Naive B cell (primary cell): ENCODE measurements at regions not wholly inside any gene's neighbourhood (a gene's known extent, or its start where the extent isn't known, plus 50 kb on each side); places are given as distances from the start of the nearest gene placed in this dataset.

Experiments
- ATAC-seq, 2 donors: fragments of 150-1000 bp; cut with Tn5 transposase; 2 replicates each; pipeline ENCODE4 v1.10.0; 2021; ENCODE audit warnings: low read depth in 2 of 2, mild to moderate bottlenecking in 2 of 2, moderate library complexity in 2 of 2
- DNase-seq: peaks from one replicate; pipeline ENCODE4 v3.0.0; 2022
- H3K27ac Mint-ChIP-seq, 6 donors: one replicate each; pipeline ENCODE4 v1.8.0; 2020 to 2022; ENCODE audit warnings: mild to moderate bottlenecking in 6 of 6, mixed read lengths in 6 of 6, moderate library complexity in 5 of 6, inconsistent platforms in 2 of 6
- H3K27me3 Mint-ChIP-seq, 3 donors: one replicate each; pipeline ENCODE4 v1.8.0; 2021 to 2022; ENCODE audit warnings: mixed read lengths in 3 of 3, mild to moderate bottlenecking in 1 of 3
- H3K36me3 Mint-ChIP-seq, 2 donors: one replicate each; pipeline ENCODE4 v1.8.0; 2020 to 2022; ENCODE audit warnings: mixed read lengths in 2 of 2, inconsistent platforms in 1 of 2, mild to moderate bottlenecking in 1 of 2
- H3K4me1 Mint-ChIP-seq, 3 donors: one replicate each; pipeline ENCODE4 v1.8.0; 2020 to 2022; ENCODE audit warnings: mixed read lengths in 3 of 3, inconsistent platforms in 1 of 3, mild to moderate bottlenecking in 1 of 3, moderate library complexity in 1 of 3
- H3K4me3 Mint-ChIP-seq, 8 donors: one replicate each; pipeline ENCODE4 v1.8.0; 2020 to 2022; ENCODE audit warnings: mild to moderate bottlenecking in 8 of 8, mixed read lengths in 8 of 8, moderate library complexity in 8 of 8, inconsistent platforms in 2 of 8
- H3K9me3 Mint-ChIP-seq, 7 donors: one replicate each; pipeline ENCODE4 v1.8.0; 2020 to 2022; ENCODE audit warnings: mixed read lengths in 7 of 7, mild to moderate bottlenecking in 5 of 7, inconsistent platforms in 2 of 7, moderate library complexity in 1 of 7

GRCh38 chr12:126903027-126903876 lies 1363.7 kb upstream of the TMEM132C start:
- Mint-ChIP-seq H3K36me3 (no peaks in the 10 kb centered on the region), H3K27ac (no peak overlapping the region), H3K27me3 (peaks cover 0 to 5% (median 0%) of the 10 kb centered on the region in 3 donors), H3K9me3 (peaks cover 0 to 10% (median 2%) of the 10 kb centered on the region in 7 donors), H3K4me3 (no peak overlapping the region), H3K4me1 (no peaks in the 10 kb centered on the region)
- DNase-seq = no peak
- no peak for ATAC-seq

GRCh38 chr12:126905752-126906151 lies 1361.2 kb upstream of the TMEM132C start:
- ATAC-seq = no peak
- Mint-ChIP-seq H3K4me1 (no peaks in the 10 kb centered on the region), H3K27ac (peak overlapping the region in 1 of 6 donors; percentile 11), H3K36me3 (no peaks in the 10 kb centered on the region), H3K27me3 (no peaks in the 10 kb centered on the region), H3K4me3 (no peak overlapping the region), H3K9me3 (peaks cover 0 to 13% (median 3%) of the 10 kb centered on the region in 7 donors)
- DNase-seq = no peak

GRCh38 chr12:126907900-126908764 lies 1358.8 kb upstream of the TMEM132C start:
- Mint-ChIP-seq H3K27me3 (no peaks in the 10 kb centered on the region), H3K4me3 (no peak overlapping the region), H3K36me3 (no peaks in the 10 kb centered on the region), H3K4me1 (no peaks in the 10 kb centered on the region), H3K27ac (no peak overlapping the region), H3K9me3 (peaks cover 0 to 9% (median 3%) of the 10 kb centered on the region in 7 donors)
- ATAC-seq (no peak), DNase-seq (no peak)

GRCh38 chr12:126908765-126909142 lies 1358.2 kb upstream of the TMEM132C start:
- Mint-ChIP-seq H3K27me3 (no peaks in the 10 kb centered on the region), H3K36me3 (no peaks in the 10 kb centered on the region), H3K4me3 (no peak overlapping the region), H3K9me3 (peaks cover 0 to 9% (median 3%) of the 10 kb centered on the region in 7 donors), H3K4me1 (no peaks in the 10 kb centered on the region), H3K27ac (no peak overlapping the region)
- ATAC-seq (no peak), DNase-seq (no peak)

- Mint-ChIP-seq H3K27me3 (no peaks in the 10 kb centered on the region), H3K4me1 (no peaks in the 10 kb centered on the region), H3K27ac (no peak overlapping the region), H3K4me3 (no peak overlapping the region), H3K36me3 (no peaks in the 10 kb centered on the region), H3K9me3 (peaks cover 0 to 6% (median 4%) of the 10 kb centered on the region in 7 donors)
- no peak for DNase-seq
- ATAC-seq = no peak
Observed at GRCh38 chr12:126910570-126910969, 1356.4 kb upstream of the TMEM132C start.

- ATAC-seq (no peak), DNase-seq (no peak)
- H3K36me3 Mint-ChIP-seq = no peaks in the 10 kb centered on the region
- H3K27me3 Mint-ChIP-seq = no peaks in the 10 kb centered on the region
- peaks cover 0 to 5% (median 1%) of the 10 kb centered on the region in 7 donors for H3K9me3 Mint-ChIP-seq
- H3K4me3 Mint-ChIP-seq = no peak overlapping the region
- no peaks in the 10 kb centered on the region for H3K4me1 Mint-ChIP-seq
- H3K27ac Mint-ChIP-seq = no peak overlapping the region
Observed at GRCh38 chr12:126912111-126912510, 1354.9 kb upstream of the TMEM132C start.

GRCh38 chr12:126914170-126914793 lies 1352.7 kb upstream of the TMEM132C start:
- DNase-seq (no peak), ATAC-seq (no peak)
- no peak overlapping the region for H3K4me3 Mint-ChIP-seq
- H3K27me3 Mint-ChIP-seq = no peaks in the 10 kb centered on the region
- no peak overlapping the region for H3K27ac Mint-ChIP-seq
- H3K9me3 Mint-ChIP-seq = peaks cover 2 to 5% (median 4%) of the 10 kb centered on the region in 7 donors
- H3K4me1 Mint-ChIP-seq = no peaks in the 10 kb centered on the region
- no peaks in the 10 kb centered on the region for H3K36me3 Mint-ChIP-seq

- Mint-ChIP-seq H3K36me3 (no peaks in the 10 kb centered on the region), H3K27me3 (no peaks in the 10 kb centered on the region), H3K9me3 (peaks cover 0 to 7% (median 4%) of the 10 kb centered on the region in 7 donors), H3K27ac (no peak overlapping the region), H3K4me1 (no peaks in the 10 kb centered on the region), H3K4me3 (no peak overlapping the region)
- ATAC-seq (no peak), DNase-seq (no peak)
Observed at GRCh38 chr12:126915309-126915708, 1351.7 kb upstream of the TMEM132C start.

- no peak overlapping the region for H3K27ac Mint-ChIP-seq
- DNase-seq (no peak), ATAC-seq (no peak)
- no peak overlapping the region for H3K4me3 Mint-ChIP-seq
- peaks cover 0 to 6% (median 0%) of the 10 kb centered on the region in 7 donors for H3K9me3 Mint-ChIP-seq
- H3K36me3 Mint-ChIP-seq = no peaks in the 10 kb centered on the region
- H3K4me1 Mint-ChIP-seq = no peaks in the 10 kb centered on the region
- peaks cover 0 to 3% (median 0%) of the 10 kb centered on the region in 3 donors for H3K27me3 Mint-ChIP-seq
Observed at GRCh38 chr12:126926023-126926594, 1340.9 kb upstream of the TMEM132C start.

- DNase-seq (no peak), ATAC-seq (no peak)
- H3K9me3 Mint-ChIP-seq = peaks cover 0 to 6% (median 0%) of the 10 kb centered on the region in 7 donors
- no peak overlapping the region for H3K4me3 Mint-ChIP-seq
- no peaks in the 10 kb centered on the region for H3K4me1 Mint-ChIP-seq
- no peaks in the 10 kb centered on the region for H3K36me3 Mint-ChIP-seq
- peaks cover 0 to 5% (median 0%) of the 10 kb centered on the region in 3 donors for H3K27me3 Mint-ChIP-seq
- H3K27ac Mint-ChIP-seq = no peak overlapping the region
Observed at GRCh38 chr12:126930234-126930633, 1336.7 kb upstream of the TMEM132C start.

GRCh38 chr12:126932156-126932555 lies 1334.8 kb upstream of the TMEM132C start:
- ATAC-seq (no peak), DNase-seq (no peak)
- peaks cover 0 to 8% (median 0%) of the 10 kb centered on the region in 3 donors for H3K27me3 Mint-ChIP-seq
- no peaks in the 10 kb centered on the region for H3K36me3 Mint-ChIP-seq
- peaks cover 0 to 7% (median 0%) of the 10 kb centered on the region in 7 donors for H3K9me3 Mint-ChIP-seq
- H3K4me3 Mint-ChIP-seq = no peak overlapping the region
- peaks cover 0 to 4% (median 0%) of the 10 kb centered on the region in 3 donors for H3K4me1 Mint-ChIP-seq
- H3K27ac Mint-ChIP-seq = no peak overlapping the region

GRCh38 chr12:126935435-126935834 lies 1331.5 kb upstream of the TMEM132C start:
- DNase-seq (no peak), ATAC-seq (no peak)
- Mint-ChIP-seq H3K4me3 (no peak overlapping the region), H3K27me3 (peaks cover 0 to 5% (median 0%) of the 10 kb centered on the region in 3 donors), H3K27ac (no peak overlapping the region), H3K4me1 (peaks cover 0 to 4% (median 0%) of the 10 kb centered on the region in 3 donors), H3K36me3 (no peaks in the 10 kb centered on the region), H3K9me3 (peaks cover 0 to 7% (median 1%) of the 10 kb centered on the region in 7 donors)
